OCI-LY1 (cell line): ENCODE measurements at regions not wholly inside any gene's neighbourhood (a gene's known extent, or its start where the extent isn't known, plus 50 kb on each side); places are given as distances from the start of the nearest gene placed in this dataset.

ENCODE experiments used
- EZH2 ChIP-seq: fragments of 200-600 bp; sonication (generic), shearing (Covaris generic); IDR thresholded peaks from 2 replicates; pipeline ENCODE4 v1.8.0; 2017; ENCODE audit warnings: borderline replicate concordance, mixed run types, mild to moderate bottlenecking, antibody characterized with exemption, low read length, moderate library complexity, mixed read lengths
- TF ChIP-seq, protein P1 (sequence below): fragments of 200-600 bp; sonication (generic), shearing (Covaris generic); IDR thresholded peaks from 2 replicates; pipeline ENCODE4 v1.5.1; 2017; ENCODE audit warnings: mild to moderate bottlenecking, antibody characterized with exemption, low read length, moderate library complexity, mixed read lengths

DNA sequence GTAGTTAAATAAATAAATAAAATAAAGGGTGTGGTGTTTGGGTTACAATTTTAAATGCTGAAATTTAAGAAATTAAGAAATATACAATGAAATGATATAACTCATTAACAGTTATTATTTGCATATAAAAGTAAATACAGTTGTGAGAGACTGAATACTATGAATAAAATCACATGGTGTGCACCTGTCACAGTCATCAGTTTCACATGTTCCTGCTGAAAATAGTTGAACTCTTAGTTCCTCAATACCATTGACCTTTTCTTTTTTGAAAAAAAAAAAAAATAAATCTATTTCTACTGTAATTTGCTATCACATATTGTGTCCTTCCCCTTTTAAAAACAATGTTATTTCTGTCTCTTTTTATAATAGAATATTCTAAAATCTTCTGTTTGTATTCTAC lies 130.9 kb upstream of the CHD1 start:
- TF ChIP-seq, protein P1, sequence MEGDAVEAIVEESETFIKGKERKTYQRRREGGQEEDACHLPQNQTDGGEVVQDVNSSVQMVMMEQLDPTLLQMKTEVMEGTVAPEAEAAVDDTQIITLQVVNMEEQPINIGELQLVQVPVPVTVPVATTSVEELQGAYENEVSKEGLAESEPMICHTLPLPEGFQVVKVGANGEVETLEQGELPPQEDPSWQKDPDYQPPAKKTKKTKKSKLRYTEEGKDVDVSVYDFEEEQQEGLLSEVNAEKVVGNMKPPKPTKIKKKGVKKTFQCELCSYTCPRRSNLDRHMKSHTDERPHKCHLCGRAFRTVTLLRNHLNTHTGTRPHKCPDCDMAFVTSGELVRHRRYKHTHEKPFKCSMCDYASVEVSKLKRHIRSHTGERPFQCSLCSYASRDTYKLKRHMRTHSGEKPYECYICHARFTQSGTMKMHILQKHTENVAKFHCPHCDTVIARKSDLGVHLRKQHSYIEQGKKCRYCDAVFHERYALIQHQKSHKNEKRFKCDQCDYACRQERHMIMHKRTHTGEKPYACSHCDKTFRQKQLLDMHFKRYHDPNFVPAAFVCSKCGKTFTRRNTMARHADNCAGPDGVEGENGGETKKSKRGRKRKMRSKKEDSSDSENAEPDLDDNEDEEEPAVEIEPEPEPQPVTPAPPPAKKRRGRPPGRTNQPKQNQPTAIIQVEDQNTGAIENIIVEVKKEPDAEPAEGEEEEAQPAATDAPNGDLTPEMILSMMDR = no peak
- TF ChIP-seq EZH2 = no peak
